ENCODE measurements at regions not wholly inside any gene's neighbourhood (a gene's known extent, or its start where the extent isn't known, plus 50 kb on each side); places are given as distances from the start of the nearest gene placed in this dataset.

- TF ChIP-seq CTCF (IDR thresholded peaks at IDR 0.05) (no peak), POLR2AphosphoS5 (IDR thresholded peaks at IDR 0.05) (no peak), EP300 (IDR thresholded peaks at IDR 0.05; ENCODE audit: low read depth) (no peak), POLR2A (IDR thresholded peaks at IDR 0.05) (no peak)
These were observed 208.9 kb downstream of the PAH start for GRCh38 chr12:102708108-102708507.
